ENCODE measurements at regions not wholly inside any gene's neighbourhood (a gene's known extent, or its start where the extent isn't known, plus 50 kb on each side); places are given as distances from the start of the nearest gene placed in this dataset.

GRCh38 chr16:7775072-7775488, 442.4 kb downstream of the RBFOX1 start:
- TF ChIP-seq CREB1 (IDR thresholded peaks at IDR 0.05; ENCODE audit: low read depth) (no peak), TAF1 (IDR thresholded peaks at IDR 0.05; ENCODE audit: low read depth) (no peak), FOXM1 (IDR thresholded peaks at IDR 0.05; ENCODE audit: borderline replicate concordance, low read depth) (no peak), RAD21 (IDR thresholded peaks at IDR 0.05; ENCODE audit: low read depth) (no peak), USF1 (IDR thresholded peaks at IDR 0.05) (no peak), YY1 (IDR thresholded peaks at IDR 0.05; ENCODE audit: low read depth) (no peak), CEBPB (IDR thresholded peaks at IDR 0.05) (no peak), EP300 (IDR thresholded peaks at IDR 0.05; ENCODE audit: borderline replicate concordance) (no peak), ZBTB7A (IDR thresholded peaks at IDR 0.05; ENCODE audit: low read depth) (no peak)
- TF ChIP-seq, protein P1, sequence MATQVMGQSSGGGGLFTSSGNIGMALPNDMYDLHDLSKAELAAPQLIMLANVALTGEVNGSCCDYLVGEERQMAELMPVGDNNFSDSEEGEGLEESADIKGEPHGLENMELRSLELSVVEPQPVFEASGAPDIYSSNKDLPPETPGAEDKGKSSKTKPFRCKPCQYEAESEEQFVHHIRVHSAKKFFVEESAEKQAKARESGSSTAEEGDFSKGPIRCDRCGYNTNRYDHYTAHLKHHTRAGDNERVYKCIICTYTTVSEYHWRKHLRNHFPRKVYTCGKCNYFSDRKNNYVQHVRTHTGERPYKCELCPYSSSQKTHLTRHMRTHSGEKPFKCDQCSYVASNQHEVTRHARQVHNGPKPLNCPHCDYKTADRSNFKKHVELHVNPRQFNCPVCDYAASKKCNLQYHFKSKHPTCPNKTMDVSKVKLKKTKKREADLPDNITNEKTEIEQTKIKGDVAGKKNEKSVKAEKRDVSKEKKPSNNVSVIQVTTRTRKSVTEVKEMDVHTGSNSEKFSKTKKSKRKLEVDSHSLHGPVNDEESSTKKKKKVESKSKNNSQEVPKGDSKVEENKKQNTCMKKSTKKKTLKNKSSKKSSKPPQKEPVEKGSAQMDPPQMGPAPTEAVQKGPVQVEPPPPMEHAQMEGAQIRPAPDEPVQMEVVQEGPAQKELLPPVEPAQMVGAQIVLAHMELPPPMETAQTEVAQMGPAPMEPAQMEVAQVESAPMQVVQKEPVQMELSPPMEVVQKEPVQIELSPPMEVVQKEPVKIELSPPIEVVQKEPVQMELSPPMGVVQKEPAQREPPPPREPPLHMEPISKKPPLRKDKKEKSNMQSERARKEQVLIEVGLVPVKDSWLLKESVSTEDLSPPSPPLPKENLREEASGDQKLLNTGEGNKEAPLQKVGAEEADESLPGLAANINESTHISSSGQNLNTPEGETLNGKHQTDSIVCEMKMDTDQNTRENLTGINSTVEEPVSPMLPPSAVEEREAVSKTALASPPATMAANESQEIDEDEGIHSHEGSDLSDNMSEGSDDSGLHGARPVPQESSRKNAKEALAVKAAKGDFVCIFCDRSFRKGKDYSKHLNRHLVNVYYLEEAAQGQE (IDR thresholded peaks at IDR 0.05; ENCODE audit: low read depth) = no peak

All from Ishikawa (cell line).